Fibroblast of mammary gland (primary cell): ENCODE measurements at regions not wholly inside any gene's neighbourhood (a gene's known extent, or its start where the extent isn't known, plus 50 kb on each side); places are given as distances from the start of the nearest gene placed in this dataset.

Source experiments
- DNase-seq: peaks from one replicate; pipeline ENCODE4 v3.0.0-alpha.2; 2010; ENCODE audit warnings: low read depth
- H3K4me3 ChIP-seq: 2 replicates; pipeline ENCODE4 v1.5.1; 2011; ENCODE audit warnings: low read depth, mild to moderate bottlenecking, low read length, moderate library complexity; ENCODE audit not compliant: control insufficient read depth
- TF ChIP-seq, protein P1 (sequence below): conservative IDR thresholded peaks from 2 replicates; pipeline ENCODE4 v1.5.1; 2011; ENCODE audit warnings: low read depth, low read length, inconsistent platforms; ENCODE audit not compliant: control insufficient read depth, insufficient read depth

DNA sequence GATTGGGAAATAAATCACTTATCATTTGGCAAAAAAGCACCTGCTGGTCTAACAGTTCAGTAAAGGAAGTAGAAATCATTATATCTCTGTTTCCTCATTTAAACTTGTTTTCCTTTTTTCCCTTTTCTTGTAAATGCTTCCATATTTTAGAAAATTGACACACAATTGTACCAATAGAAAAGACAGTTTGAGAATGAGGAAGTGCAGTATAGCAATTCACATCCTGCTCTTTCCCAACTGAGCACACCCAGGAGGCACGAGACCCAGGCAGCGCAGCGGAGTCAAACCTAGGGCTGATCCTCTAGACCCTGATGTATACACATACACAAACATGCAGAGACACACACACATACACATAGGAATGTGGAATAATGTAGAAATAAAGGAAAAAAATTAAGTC, 74.8 kb upstream of the PACRGL start:
- TF ChIP-seq, protein P1, sequence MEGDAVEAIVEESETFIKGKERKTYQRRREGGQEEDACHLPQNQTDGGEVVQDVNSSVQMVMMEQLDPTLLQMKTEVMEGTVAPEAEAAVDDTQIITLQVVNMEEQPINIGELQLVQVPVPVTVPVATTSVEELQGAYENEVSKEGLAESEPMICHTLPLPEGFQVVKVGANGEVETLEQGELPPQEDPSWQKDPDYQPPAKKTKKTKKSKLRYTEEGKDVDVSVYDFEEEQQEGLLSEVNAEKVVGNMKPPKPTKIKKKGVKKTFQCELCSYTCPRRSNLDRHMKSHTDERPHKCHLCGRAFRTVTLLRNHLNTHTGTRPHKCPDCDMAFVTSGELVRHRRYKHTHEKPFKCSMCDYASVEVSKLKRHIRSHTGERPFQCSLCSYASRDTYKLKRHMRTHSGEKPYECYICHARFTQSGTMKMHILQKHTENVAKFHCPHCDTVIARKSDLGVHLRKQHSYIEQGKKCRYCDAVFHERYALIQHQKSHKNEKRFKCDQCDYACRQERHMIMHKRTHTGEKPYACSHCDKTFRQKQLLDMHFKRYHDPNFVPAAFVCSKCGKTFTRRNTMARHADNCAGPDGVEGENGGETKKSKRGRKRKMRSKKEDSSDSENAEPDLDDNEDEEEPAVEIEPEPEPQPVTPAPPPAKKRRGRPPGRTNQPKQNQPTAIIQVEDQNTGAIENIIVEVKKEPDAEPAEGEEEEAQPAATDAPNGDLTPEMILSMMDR: no peak
- no peak overlapping the region for H3K4me3 ChIP-seq
- DNase-seq: no peak

DNA sequence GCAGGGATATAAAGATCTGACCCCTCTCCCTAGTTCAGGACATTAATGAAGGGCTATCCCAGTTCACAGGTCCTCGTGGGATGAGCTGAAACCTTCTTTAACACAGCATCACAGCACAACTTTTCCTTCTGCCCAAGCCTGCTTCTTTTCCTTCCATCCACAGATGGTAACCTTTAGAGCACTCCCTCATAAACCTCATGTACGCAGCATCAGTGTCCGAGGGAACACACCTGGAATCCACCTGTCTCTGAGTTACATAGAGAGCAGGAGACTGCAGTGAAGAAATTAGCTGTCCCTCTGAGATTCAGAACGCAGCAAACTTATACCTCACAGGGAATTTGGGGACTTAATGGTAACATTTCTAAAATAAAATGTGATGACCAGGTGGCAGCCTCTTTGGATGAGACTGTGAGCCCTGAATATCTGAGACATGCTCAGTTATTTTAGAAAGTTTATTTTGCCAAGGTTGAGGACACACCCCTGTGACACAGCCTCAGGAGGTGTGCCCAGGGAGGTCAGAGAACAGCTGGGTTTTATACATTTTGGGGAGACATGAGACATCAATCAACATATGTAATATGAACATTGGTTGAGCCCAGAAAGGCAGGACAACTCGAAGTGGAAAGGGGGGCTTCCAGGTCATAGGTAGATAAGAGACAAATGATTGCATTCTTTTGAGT, 73.8 kb upstream of the PACRGL start:
- no peak for DNase-seq
- no peak overlapping the region for H3K4me3 ChIP-seq
- TF ChIP-seq, protein P1: no peak

DNA sequence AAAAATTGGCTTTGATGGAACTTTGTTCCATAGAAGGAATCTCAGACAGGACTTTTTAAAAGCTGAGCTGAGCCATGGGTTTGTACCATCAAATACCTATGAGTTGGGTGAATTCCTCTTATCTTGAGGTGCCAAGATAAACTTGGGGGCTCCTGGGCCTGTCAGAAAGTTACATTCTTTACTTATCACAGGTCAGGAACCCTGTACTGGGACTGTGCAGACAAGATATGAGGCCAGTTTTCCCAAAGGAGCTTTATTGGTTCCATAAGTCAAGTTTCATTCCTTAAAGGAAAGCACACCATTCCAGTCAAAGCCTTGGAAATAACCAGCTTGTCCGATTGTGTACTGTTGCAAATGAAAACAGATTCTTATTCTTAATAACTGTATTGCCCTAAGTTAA, 72.4 kb upstream of the PACRGL start:
- no peak for DNase-seq
- TF ChIP-seq, protein P1: no peak
- no peak overlapping the region for H3K4me3 ChIP-seq

DNA sequence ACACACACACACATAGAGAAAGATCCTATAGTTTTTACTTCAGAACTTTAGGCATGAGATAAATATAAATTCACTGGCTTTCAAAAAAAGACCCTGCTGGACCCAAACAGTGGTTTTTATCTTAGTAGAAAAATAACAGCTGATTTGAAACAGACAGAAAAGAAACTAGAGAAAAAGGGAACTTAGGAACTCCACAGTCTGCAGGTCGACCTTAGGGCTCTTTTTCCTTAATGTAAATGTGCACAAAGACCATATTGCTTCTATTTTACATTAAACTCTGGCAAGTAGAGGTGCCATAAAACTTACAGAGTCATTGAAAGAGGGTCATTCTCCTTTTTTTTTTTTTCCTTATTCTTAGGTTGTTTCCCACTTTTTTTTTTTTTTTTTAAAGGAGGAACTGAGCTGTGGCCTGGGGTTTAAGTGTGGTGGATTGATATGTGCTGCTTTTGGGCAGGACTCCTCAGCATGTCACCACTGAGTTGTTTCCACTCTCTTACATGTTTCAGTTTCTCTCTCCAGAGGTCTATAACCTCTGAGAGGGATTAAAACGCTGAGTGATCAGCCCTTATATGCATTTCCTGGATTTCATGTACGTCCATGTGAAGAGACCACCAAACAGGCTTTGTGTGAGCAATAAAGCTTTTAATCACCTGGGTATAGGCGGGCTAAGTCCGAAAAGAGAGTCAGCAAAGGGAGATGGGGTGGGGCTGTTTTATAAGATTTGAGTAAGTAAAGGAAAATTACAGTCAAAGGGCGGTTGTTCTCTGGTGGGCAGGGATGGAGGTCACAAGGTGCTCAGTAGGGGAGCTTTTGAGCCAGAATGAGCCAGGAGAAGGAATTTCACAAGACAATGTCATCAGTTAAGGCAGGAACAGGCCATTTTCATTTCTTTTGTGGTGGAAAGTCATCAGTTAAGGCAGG, 70.8 kb upstream of the PACRGL start:
- no peak overlapping the region for H3K4me3 ChIP-seq
- no peak for DNase-seq
- TF ChIP-seq, protein P1: no peak

DNA sequence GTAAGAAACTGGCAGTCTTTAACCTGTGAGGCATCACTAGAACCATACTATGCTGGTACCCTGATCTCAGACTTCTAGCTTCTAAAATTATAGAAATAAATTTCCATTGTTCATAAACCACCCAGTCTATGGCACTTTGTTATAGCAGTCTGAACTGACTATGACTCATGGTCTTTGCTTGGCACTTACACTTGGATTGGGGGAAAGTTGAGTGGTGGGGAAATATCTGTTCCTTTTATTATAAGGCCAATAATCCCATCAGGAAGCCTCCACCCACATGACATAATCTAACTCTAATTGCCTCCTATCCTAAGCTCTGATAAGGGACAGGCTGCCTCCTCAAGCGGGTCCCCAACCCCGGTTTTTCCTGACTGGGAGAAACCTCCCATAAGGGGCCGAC, 61.4 kb upstream of the PACRGL start:
- DNase-seq: no peak
- TF ChIP-seq, protein P1: no peak
- no peak overlapping the region for H3K4me3 ChIP-seq

DNA sequence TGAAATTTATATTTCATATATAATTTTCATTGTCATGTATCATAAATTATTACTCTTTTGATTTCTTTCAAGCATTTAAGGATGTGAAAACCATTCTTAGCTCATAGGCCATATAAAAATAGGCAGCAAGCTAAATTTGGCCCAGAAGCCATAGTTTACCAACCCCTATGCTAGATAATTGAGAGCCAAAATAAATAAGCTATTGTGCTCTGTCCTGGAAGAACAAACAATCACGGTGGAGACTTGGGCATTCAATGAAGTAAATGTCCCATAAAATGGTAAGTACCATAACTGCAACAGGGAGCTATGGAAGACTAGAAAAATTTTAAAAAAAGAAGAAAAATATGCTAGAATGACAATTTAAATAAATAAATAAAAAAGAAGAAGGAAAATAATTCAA, 60.9 kb upstream of the PACRGL start:
- H3K4me3 ChIP-seq: no peak overlapping the region
- TF ChIP-seq, protein P1: no peak
- DNase-seq: no peak
